EL (cell line): ENCODE measurements at regions not wholly inside any gene's neighbourhood (a gene's known extent, or its start where the extent isn't known, plus 50 kb on each side); places are given as distances from the start of the nearest gene placed in this dataset.
"Not testable (repeated sequence)": the region's sequence is repeated elsewhere in the genome, so short reads cannot be mapped to it uniquely, and the experiment has no call there.

ENCODE experiments used
- DNase-seq: peaks from one replicate; pipeline ENCODE4 v3.0.0-alpha.2; 2016

DNA sequence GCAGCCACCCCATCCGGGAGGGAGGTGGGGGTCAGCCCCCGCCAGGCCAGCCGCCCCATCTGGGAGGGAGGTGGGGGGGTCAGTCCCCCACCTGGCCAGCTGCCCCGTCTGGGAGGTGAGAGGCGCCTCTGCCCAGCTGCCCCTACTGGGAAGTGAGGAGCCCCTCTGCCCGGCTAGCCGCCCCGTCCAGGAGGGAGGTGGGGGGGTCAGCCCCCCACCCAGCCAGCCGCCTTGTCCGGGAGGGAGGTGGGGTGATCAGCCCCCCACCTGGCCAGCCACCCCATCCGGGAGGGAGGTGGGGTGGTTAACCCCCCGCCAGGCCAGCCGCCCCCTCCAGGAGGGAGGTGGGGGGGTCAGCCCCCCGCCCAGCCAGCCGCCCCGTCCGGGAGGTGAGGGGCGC lies 852.4 kb upstream of the DEFB115 start:
- DNase-seq, result not testable (repeated sequence)

DNA sequence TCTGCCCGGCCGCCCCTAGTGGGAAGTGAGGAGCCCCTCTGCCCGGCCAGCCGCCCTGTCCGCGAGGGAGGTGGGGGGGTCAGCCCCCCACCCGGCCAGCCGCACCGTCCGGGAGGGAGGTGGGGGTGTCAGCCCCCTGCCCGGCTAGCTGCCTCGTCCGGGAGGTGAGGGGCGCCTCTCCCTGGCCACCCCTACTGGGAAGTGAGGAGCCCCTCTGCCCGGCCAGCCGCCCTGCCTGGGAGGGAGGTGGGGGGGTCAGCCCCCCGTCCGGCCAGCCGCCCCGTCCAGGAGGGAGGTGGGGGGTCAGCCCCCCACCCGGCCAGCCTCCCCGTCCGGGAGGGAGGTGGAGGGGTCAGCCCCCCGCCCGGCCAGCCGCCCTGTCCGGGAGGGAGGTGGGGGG lies 851.9 kb upstream of the DEFB115 start:
- not testable (repeated sequence) for DNase-seq

DNA sequence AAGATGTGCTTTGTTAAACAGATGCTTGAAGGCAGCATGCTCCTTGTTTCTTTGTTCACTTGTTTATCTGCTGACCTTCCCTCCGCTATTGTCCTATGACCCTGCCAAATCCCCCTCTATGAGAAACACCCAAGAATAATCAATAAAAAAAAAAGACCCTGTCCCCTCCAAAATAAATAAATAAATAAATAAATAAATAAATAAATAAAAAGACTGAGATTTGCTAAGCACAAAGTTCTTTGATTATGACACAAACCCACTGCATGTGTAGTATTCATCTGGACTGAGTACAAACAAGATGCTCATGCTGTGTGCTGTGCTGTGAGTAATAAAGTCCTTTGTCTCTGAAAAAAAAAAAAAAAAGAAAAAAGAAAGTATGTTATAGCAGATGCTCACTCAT lies 851.1 kb upstream of the DEFB115 start:
- not testable (repeated sequence) for DNase-seq

DNA sequence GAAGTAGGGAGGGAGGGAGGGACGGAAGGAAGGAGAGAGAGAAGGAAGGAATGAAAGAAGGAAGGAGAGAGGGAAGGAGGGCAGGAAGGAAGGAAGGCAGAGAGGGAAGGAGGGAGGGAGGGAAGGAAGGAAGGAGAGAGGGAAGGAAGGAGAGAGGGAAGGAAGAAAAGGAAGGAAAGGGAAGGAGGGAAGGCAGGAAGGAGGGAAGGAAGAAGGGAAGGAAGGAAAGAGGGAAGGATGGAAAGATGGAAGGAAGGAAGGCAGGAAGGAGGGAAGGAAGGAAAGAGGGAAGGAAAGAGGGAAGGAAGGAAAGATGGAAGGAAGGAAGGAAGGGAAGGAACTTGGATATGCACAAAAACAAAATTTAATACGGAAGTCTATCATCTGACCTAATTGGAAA lies 844.5 kb upstream of the DEFB115 start:
- no peak for DNase-seq

DNA sequence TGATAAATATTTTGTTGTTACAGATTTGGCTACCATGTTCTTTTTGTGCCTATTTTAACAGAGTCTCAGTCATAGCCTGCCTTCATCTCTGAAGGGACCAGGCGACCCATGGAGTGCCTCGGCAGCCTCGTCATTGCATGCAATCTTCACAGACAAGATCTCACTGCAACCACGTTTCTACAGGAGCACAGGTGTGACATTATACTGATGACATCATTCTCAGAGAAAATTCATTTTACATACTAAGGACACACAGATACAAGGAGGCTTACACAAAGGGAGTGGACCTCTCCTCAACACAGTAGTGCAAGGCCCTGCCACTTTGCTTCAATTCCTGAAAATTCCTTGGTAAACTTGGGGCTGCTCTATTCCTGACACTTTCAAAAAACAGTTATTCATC lies 840.1 kb upstream of the DEFB115 start:
- DNase-seq, result not testable (repeated sequence)

DNA sequence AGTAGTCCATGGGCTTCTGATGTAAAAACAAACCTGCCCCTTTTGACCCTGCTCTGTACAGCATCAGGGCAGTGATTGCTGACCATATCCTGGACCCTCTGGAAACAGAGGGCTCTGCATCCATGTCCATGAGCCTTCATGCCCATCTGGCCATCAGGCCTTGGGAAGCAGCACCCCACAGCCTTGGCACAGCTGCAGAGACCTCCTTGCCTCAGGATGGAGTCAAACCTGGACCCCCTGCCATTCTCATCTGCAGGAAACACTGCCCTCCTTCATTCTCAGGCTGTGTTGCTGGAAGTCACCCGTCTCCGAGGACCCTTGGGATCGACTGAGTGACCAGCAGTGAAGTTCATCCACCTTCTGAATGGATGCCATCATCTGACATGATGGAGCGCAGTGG lies 839.1 kb upstream of the DEFB115 start:
- DNase-seq, result not testable (repeated sequence)

DNA sequence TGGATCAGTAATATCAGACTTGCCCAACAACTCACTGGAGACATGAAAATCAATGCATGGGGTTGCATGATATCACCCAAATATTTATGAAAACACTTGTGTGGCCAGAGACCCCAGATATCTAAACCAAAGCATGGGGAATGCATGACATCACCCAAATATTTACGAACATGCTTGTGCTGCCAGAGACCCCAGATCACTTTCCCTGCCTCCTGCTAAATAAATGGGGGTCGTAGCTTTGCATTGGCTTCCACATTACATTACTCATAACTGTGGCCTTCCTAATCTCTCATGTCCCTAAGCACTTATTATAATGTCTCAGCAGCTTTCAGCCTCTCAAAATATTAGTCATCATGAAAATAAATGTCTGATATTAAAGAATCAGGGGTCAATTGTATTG lies 838.0 kb upstream of the DEFB115 start:
- DNase-seq, result no peak

DNA sequence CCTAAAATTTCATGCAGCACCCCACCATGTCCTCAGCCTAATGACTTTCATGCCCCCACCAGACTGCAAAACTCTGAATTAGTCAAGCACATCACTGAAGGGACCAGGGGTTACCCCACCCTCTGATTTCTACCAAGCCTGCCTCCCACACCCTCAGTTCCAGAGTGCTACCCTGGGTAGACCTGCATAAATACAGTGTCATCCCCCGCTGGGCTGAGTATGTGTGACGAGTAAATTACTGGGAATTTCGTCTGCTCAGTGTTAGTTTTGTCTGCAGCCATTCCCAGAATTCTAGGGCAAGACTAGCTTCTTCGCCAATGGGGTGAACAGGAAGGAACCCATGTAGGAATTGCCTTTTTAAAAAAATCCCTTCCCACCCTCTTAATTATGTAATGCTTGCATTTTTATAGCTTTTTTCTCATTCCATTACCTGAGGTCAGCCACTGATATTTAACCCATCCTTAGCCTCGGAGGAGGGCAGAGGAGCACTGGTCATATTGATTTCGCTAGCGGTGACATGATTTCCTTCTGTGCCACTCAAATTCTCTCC lies 837.5 kb upstream of the DEFB115 start:
- DNase-seq, result not testable (repeated sequence)
